ENCODE measurements at regions not wholly inside any gene's neighbourhood (a gene's known extent, or its start where the extent isn't known, plus 50 kb on each side); places are given as distances from the start of the nearest gene placed in this dataset.

GRCh38 chr3:117610156-117610555 lies 900.6 kb downstream of the TUSC7 start:
- TF ChIP-seq CTCF (IDR thresholded peaks at IDR 0.05), result no peak

GRCh38 chr3:117611211-117611610 lies 901.6 kb downstream of the TUSC7 start:
- no peak for TF ChIP-seq CTCF (IDR thresholded peaks at IDR 0.05)

- TF ChIP-seq CTCF (IDR thresholded peaks at IDR 0.05), result 0 out of 2 replicates have a peak, but pooled peaks have one; percentile 4
These were observed 906.6 kb downstream of the TUSC7 start for GRCh38 chr3:117616227-117616626.

GRCh38 chr3:117617906-117618305 lies 908.3 kb downstream of the TUSC7 start:
- TF ChIP-seq CTCF (IDR thresholded peaks at IDR 0.05), result no peak

- TF ChIP-seq CTCF (IDR thresholded peaks at IDR 0.05), result no peak
These were observed 908.9 kb downstream of the TUSC7 start for GRCh38 chr3:117618462-117618861.

GRCh38 chr3:117619805-117620204 lies 910.2 kb downstream of the TUSC7 start:
- TF ChIP-seq CTCF (IDR thresholded peaks at IDR 0.05), result no peak

DNA sequence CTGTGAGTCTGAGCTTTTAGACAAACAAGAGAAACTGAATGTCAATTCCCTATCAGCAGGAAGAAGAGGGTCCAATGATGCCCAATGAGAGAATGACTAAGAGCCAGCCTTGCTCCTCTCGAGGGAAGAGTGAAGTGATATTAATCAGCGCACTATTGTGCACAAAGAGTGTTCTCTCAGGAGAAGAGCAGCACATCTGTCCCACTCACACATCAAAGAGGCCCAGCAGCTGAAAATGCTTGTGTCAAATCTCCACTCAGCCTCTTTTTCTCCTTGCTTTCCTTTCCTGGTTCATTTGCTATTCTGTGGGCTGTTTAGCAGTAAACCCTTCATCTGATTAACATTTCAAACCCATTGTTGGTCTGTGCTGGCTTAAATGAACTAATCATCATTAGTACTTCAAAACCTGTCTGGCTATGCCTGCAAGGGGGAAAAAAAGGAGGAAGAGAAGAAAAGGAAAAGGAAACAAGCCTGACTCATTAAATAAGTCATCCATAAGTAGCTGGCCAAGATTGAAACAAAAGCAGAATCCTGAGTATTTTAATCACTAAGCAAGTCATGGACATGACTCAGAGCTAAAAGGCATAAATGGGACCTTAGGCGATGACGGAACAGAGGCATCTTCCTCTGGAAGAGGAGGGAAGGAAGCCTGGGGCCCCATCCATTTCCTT lies 912.7 kb downstream of the TUSC7 start:
- no peak for TF ChIP-seq CTCF (IDR thresholded peaks at IDR 0.05)

DNA sequence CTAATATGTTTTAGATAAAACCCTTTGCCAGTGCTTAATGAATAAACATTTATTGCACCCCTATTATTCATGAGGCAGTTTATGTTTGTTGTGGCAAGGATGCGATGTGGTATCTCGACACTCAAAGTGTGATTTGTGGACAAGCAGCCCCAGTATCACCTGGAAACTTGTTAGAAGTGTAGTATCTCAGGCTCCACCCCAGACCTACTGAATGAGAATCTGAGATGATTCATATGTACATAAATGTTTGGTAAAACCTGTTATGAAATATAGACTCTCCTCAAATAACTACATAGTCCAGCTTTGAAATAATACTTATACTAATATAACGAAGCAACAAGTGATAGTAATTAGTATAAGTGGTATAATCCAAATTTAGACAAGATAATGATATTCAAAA lies 914.8 kb downstream of the TUSC7 start:
- TF ChIP-seq CTCF (IDR thresholded peaks at IDR 0.05), result no peak

Measured in LNCAP (cell line).